Activated CD4-positive, alpha-beta T cell treated with anti-CD3 and anti-CD28 coated beads, Interleukin-2, amount 10 ng/mL, durations not matched to agents 7 days and 5 days (primary cell): ENCODE measurements at regions not wholly inside any gene's neighbourhood (a gene's known extent, or its start where the extent isn't known, plus 50 kb on each side); places are given as distances from the start of the nearest gene placed in this dataset.

ENCODE experiments used
- CTCF ChIA-PET: fragments of 350-600 bp; sonication (Branson Sonifier 250); formaldehyde crosslinking; loops from one replicate; lab custom pipeline; 2021; ENCODE audit warnings: antibody characterized with exemption; lab: Charles Lee
- POLR2A ChIA-PET: fragments of 350-600 bp; sonication (Branson Sonifier 250); formaldehyde crosslinking; loops from one replicate; lab custom pipeline; 2021; ENCODE audit warnings: antibody characterized with exemption; lab: Charles Lee
- DNase-seq: peaks from one replicate; pipeline ENCODE4 v3.0.0-alpha.2; 2020
- H3K27ac Mint-ChIP-seq: one replicate; pipeline ENCODE4 v1.8.0; 2021; ENCODE audit warnings: mild to moderate bottlenecking, moderate library complexity, mixed read lengths
- H3K27me3 Mint-ChIP-seq: one replicate; pipeline ENCODE4 v1.8.0; 2021; ENCODE audit warnings: mixed read lengths
- H3K36me3 Mint-ChIP-seq: one replicate; pipeline ENCODE4 v1.8.0; 2021; ENCODE audit warnings: low read depth, mixed read lengths
- H3K4me1 Mint-ChIP-seq: one replicate; pipeline ENCODE4 v1.8.0; 2021; ENCODE audit warnings: mixed read lengths
- H3K4me3 Mint-ChIP-seq: one replicate; pipeline ENCODE4 v1.8.0; 2021; ENCODE audit warnings: mild to moderate bottlenecking, moderate library complexity, mixed read lengths
- H3K9me3 Mint-ChIP-seq: one replicate; pipeline ENCODE4 v1.8.0; 2021; ENCODE audit warnings: mixed read lengths

- H3K36me3 Mint-ChIP-seq = no peaks in the 10 kb centered on the region
- no peak overlapping the region for H3K4me3 Mint-ChIP-seq
- no peaks in the 10 kb centered on the region for H3K27me3 Mint-ChIP-seq
- H3K4me1 Mint-ChIP-seq = no peaks in the 10 kb centered on the region
- ChIA-PET POLR2A (no interaction called here), CTCF (no interaction called here)
- H3K27ac Mint-ChIP-seq = no peak overlapping the region
- H3K9me3 Mint-ChIP-seq = peaks cover 5% of the 10 kb centered on the region
- DNase-seq = no peak
Measured at GRCh38 chr9:80866576-80867227, 822.6 kb downstream of the TLE1 start.

- no peak for DNase-seq
- Mint-ChIP-seq H3K27ac (no peak overlapping the region), H3K9me3 (peaks cover 5% of the 10 kb centered on the region), H3K36me3 (no peaks in the 10 kb centered on the region), H3K27me3 (no peaks in the 10 kb centered on the region), H3K4me3 (no peak overlapping the region), H3K4me1 (no peaks in the 10 kb centered on the region)
- POLR2A ChIA-PET = no interaction called here
- CTCF ChIA-PET = no interaction called here
Measured at GRCh38 chr9:80866121-80866520, 823.2 kb downstream of the TLE1 start.

GRCh38 chr9:80843028-80843427 lies 846.3 kb downstream of the TLE1 start:
- no peak overlapping the region for H3K4me3 Mint-ChIP-seq
- no peak overlapping the region for H3K27ac Mint-ChIP-seq
- H3K36me3 Mint-ChIP-seq = no peaks in the 10 kb centered on the region
- H3K27me3 Mint-ChIP-seq = no peaks in the 10 kb centered on the region
- no peak for DNase-seq
- no peaks in the 10 kb centered on the region for H3K9me3 Mint-ChIP-seq
- ChIA-PET POLR2A (no interaction called here), CTCF (interaction anchor here (1.3 kb wide), 1 partner anchor 10 kb away, joined by 3 read pairs; no protein-coding TSS in a partner anchor)
- no peaks in the 10 kb centered on the region for H3K4me1 Mint-ChIP-seq

GRCh38 chr9:80842389-80842788 lies 847.0 kb downstream of the TLE1 start:
- Mint-ChIP-seq H3K9me3 (no peaks in the 10 kb centered on the region), H3K36me3 (no peaks in the 10 kb centered on the region), H3K4me3 (no peak overlapping the region), H3K27ac (no peak overlapping the region), H3K27me3 (no peaks in the 10 kb centered on the region), H3K4me1 (no peaks in the 10 kb centered on the region)
- no peak for DNase-seq
- POLR2A ChIA-PET = interaction anchor here (0.6 kb wide), 1 partner anchor 41 kb away, joined by 3 read pairs; no protein-coding TSS in a partner anchor
- CTCF ChIA-PET = interaction anchor here (1.3 kb wide), 1 partner anchor 9 kb away, joined by 3 read pairs; no protein-coding TSS in a partner anchor

- POLR2A ChIA-PET = interaction anchor here (0.6 kb wide), 1 partner anchor 42 kb away, joined by 3 read pairs; no protein-coding TSS in a partner anchor
- DNase-seq = no peak
- H3K36me3 Mint-ChIP-seq = no peaks in the 10 kb centered on the region
- no peaks in the 10 kb centered on the region for H3K27me3 Mint-ChIP-seq
- H3K9me3 Mint-ChIP-seq = no peaks in the 10 kb centered on the region
- CTCF ChIA-PET = interaction anchor here (1.3 kb wide), 1 partner anchor 9 kb away, joined by 3 read pairs; no protein-coding TSS in a partner anchor
- H3K27ac Mint-ChIP-seq = no peak overlapping the region
- no peak overlapping the region for H3K4me3 Mint-ChIP-seq
- no peaks in the 10 kb centered on the region for H3K4me1 Mint-ChIP-seq
Measured at GRCh38 chr9:80841888-80842287, 847.5 kb downstream of the TLE1 start.

- Mint-ChIP-seq H3K4me1 (no peaks in the 10 kb centered on the region), H3K9me3 (no peaks in the 10 kb centered on the region), H3K27me3 (no peaks in the 10 kb centered on the region), H3K27ac (no peak overlapping the region), H3K36me3 (no peaks in the 10 kb centered on the region), H3K4me3 (no peak overlapping the region)
- POLR2A ChIA-PET = no interaction called here
- DNase-seq = no peak
- CTCF ChIA-PET = no interaction called here
Measured at GRCh38 chr9:80839821-80840675, 849.3 kb downstream of the TLE1 start.

GRCh38 chr9:80836013-80836412 lies 853.3 kb downstream of the TLE1 start:
- H3K4me3 Mint-ChIP-seq = no peak overlapping the region
- H3K27ac Mint-ChIP-seq = no peak overlapping the region
- no peak for DNase-seq
- no peaks in the 10 kb centered on the region for H3K36me3 Mint-ChIP-seq
- CTCF ChIA-PET = no interaction called here
- H3K27me3 Mint-ChIP-seq = no peaks in the 10 kb centered on the region
- no peaks in the 10 kb centered on the region for H3K4me1 Mint-ChIP-seq
- POLR2A ChIA-PET = no interaction called here
- no peaks in the 10 kb centered on the region for H3K9me3 Mint-ChIP-seq

GRCh38 chr9:80831751-80832150 lies 857.6 kb downstream of the TLE1 start:
- no peak for DNase-seq
- POLR2A ChIA-PET = no interaction called here
- Mint-ChIP-seq H3K9me3 (peaks cover 6% of the 10 kb centered on the region), H3K4me1 (no peaks in the 10 kb centered on the region), H3K27me3 (no peaks in the 10 kb centered on the region), H3K27ac (no peak overlapping the region), H3K4me3 (no peak overlapping the region), H3K36me3 (no peaks in the 10 kb centered on the region)
- CTCF ChIA-PET = no interaction called here

GRCh38 chr9:80811656-80812055 lies 877.7 kb downstream of the TLE1 start:
- Mint-ChIP-seq H3K9me3 (no peaks in the 10 kb centered on the region), H3K4me1 (no peaks in the 10 kb centered on the region), H3K4me3 (no peak overlapping the region), H3K36me3 (no peaks in the 10 kb centered on the region), H3K27ac (no peak overlapping the region), H3K27me3 (no peaks in the 10 kb centered on the region)
- CTCF ChIA-PET = no interaction called here
- no peak for DNase-seq
- POLR2A ChIA-PET = no interaction called here

- Mint-ChIP-seq H3K36me3 (no peaks in the 10 kb centered on the region), H3K4me1 (no peaks in the 10 kb centered on the region), H3K27ac (no peak overlapping the region), H3K9me3 (no peaks in the 10 kb centered on the region), H3K27me3 (no peaks in the 10 kb centered on the region), H3K4me3 (no peak overlapping the region)
- POLR2A ChIA-PET = no interaction called here
- DNase-seq = no peak
- CTCF ChIA-PET = no interaction called here
Measured at GRCh38 chr9:80811003-80811402, 878.3 kb downstream of the TLE1 start.

- H3K4me1 Mint-ChIP-seq = no peaks in the 10 kb centered on the region
- no peak overlapping the region for H3K4me3 Mint-ChIP-seq
- ChIA-PET CTCF (no interaction called here), POLR2A (no interaction called here)
- no peaks in the 10 kb centered on the region for H3K36me3 Mint-ChIP-seq
- peaks cover 2% of the 10 kb centered on the region for H3K9me3 Mint-ChIP-seq
- DNase-seq = no peak
- no peaks in the 10 kb centered on the region for H3K27me3 Mint-ChIP-seq
- H3K27ac Mint-ChIP-seq = no peak overlapping the region
Measured at GRCh38 chr9:80806671-80807070, 882.7 kb downstream of the TLE1 start.

- CTCF ChIA-PET = no interaction called here
Measured at GRCh38 chr9:80804873-80805272, 884.5 kb downstream of the TLE1 start.

More at GRCh38 chr9:80804873-80805272, 884.5 kb downstream of the TLE1 start:
- no peaks in the 10 kb centered on the region for H3K36me3 Mint-ChIP-seq
- no peaks in the 10 kb centered on the region for H3K4me1 Mint-ChIP-seq
- H3K4me3 Mint-ChIP-seq = no peak overlapping the region
- H3K27ac Mint-ChIP-seq = no peak overlapping the region
- peaks cover 3% of the 10 kb centered on the region for H3K9me3 Mint-ChIP-seq
- no peaks in the 10 kb centered on the region for H3K27me3 Mint-ChIP-seq
- no peak for DNase-seq
- POLR2A ChIA-PET = no interaction called here
